ENCODE measurements at regions not wholly inside any gene's neighbourhood (a gene's known extent, or its start where the extent isn't known, plus 50 kb on each side); places are given as distances from the start of the nearest gene placed in this dataset.
"Not testable (repeated sequence)": the region's sequence is repeated elsewhere in the genome, so short reads cannot be mapped to it uniquely, and the experiment has no call there.

DNA sequence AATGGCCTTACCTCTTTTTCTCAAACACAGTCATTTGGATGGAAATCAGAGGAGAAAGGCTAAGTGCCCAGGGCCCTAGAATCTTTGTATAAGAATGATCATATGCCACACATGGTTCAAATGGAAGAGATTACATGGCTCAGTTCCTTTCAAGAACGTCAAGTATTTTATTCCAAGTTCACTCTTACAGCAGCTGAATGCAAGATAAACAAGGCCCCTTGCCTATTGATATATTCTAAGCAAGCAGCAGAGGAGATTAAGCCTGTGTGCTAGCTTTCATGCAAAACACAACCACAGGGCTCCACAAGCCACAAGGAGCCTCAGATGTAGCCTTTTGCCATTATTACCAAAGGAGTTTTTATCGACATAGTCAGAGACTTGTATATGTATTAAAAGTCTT lies 55.3 kb upstream of the SLCO6A1 start:
- no peak for DNase-seq (ENCODE audit: low spot score)

DNA sequence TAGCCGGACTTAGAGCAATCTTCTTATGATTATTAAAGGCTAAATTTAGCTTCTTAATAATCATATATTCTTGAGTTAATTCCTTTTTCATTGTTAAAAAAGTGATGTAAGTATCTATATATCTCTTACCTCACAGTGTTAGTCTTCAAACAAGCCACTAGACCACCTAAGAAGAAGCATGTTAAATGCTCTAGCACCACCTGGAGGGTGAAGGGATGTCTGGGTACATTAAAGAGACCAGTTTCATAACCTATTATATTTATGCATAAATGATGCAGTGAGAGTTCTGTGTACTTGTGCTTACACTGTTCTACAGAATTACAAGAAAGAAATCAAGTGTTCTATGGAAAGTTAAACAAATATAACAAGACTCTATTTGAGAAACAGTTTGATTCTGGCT lies 55.9 kb upstream of the SLCO6A1 start:
- no peak for DNase-seq (ENCODE audit: low spot score)

DNA sequence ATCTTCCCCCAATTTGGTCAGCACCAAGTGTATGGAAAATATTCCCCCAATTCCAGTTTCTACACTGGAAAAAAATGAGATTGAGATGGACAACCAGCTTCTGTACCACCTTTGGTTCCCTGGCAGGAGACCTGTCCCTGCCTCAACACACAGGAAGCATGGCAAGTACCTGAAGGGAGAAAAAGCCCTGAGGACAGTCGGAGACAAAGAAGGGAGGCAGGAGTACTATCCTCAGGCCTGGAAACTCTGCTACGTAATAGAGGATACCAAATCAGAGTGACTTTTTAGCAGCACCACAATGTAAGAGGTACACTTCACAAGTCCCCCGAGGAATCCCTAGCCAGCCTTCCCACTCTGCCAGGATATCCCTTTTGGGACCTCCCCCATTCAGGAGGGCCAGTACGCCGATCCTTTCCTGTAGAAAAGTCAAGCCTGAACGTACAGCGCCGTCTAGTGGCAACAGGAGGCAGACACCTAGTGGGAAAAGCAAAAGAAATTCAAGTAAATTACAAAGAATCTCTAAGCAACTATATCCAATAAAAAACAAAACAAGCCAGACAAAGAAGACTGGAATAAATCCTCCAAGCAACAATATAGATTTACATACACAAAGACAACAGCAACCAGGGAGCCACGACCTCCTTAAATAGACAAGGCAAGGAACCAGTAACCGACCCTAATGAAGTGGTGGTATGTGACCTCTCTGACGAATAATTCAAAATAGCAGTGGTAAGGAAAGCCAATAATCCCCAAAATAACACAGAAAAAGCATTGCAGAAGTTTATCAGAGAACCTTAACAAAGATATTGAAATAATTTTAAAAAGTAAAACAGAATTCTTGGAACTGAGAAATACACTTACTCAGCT lies 63.3 kb upstream of the SLCO6A1 start:
- DNase-seq (ENCODE audit: low spot score) = no peak

DNA sequence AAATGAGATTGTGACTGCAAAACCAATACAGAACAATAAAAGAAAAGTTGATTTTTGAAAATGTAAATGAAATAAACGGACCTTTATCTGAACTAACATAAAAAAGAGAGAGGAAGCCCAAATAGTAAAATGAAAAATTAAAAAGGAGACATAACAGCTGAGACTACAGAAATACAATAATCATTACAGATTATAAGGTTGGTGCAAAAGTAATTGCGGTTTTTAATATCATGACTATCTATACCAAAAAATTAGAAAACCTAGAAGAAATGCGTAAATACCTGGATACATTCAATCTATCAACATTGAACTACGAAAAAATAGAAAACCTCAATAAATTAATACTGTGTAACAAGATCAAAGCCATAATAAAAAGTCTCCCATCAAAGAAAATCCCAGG lies 71.9 kb upstream of the SLCO6A1 start:
- DNase-seq (ENCODE audit: low spot score) = no peak

DNA sequence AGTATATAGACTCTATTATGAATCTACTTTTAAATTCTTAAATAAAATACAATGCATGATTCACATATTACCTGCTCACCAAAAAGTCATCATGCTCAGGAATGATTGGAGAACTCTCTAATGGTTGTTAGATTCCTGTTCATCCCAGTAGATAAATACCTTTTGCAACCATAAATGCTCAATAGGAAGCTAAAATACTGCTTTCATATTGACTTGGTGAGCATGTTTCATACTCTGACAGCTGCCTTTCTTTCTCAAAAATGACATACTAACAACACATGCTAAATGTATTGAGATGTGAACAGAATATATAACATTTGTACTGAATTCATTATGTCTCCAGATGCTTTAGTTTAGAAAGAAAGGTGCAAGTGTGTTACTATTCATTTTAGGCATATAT lies 79.6 kb upstream of the SLCO6A1 start:
- no peak for DNase-seq (ENCODE audit: low spot score)

DNA sequence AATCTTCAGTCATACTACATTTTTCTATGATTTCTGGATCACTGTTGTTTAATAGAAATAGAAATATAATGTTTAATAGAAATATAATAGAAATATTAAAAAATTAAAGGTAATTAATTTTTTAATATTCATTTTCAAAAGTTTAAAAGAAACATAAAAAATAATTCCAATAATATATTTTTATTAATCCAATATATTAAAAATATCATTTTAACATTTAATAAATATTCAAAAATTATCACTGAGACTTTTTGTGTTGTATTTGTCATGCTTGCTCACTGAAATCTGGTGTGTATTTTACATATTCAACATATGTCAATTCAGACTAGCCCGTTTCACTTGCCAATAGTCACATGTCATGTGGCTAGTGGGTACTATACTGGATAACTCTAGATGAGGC lies 80.6 kb upstream of the SLCO6A1 start:
- no peak for DNase-seq (ENCODE audit: low spot score)

DNA sequence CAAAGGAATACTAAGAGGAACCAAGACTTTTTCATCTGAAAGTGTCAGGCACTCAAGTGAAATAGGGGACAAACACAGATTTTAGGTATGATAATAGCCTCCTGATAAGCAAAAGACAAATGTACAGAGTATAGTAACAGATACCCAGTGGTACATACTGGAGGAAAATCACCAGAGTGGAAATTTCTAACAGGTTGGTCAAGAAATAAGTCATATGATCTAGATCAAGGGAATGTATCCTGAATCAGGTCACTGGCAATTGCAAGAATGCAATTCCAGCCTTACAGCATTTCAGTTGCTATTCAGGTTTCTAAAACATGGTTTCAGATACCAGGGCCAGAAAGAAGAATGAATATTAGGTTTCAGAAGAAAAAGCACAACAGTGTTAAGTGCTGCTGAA lies 82.2 kb upstream of the SLCO6A1 start:
- no peak for DNase-seq (ENCODE audit: low spot score)

DNA sequence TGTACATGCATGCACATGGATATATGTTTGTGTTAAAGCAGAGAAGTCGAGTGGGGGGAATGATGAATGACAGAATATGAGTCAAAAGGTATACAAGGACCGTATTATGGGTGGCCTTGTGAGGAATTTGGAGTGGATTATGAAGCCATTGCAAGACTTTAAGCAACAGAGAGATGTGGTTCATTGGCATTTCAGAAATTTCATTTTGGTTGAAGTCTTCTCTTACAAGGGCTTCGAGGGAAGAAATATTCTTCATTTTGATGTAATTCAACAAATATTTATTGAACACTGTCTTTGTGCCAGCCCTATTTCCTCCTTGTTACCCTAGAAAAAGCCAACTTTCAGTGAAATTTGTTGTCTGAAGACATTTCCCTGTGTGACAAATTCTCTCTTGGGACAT lies 83.9 kb upstream of the SLCO6A1 start:
- no peak for DNase-seq (ENCODE audit: low spot score)

DNA sequence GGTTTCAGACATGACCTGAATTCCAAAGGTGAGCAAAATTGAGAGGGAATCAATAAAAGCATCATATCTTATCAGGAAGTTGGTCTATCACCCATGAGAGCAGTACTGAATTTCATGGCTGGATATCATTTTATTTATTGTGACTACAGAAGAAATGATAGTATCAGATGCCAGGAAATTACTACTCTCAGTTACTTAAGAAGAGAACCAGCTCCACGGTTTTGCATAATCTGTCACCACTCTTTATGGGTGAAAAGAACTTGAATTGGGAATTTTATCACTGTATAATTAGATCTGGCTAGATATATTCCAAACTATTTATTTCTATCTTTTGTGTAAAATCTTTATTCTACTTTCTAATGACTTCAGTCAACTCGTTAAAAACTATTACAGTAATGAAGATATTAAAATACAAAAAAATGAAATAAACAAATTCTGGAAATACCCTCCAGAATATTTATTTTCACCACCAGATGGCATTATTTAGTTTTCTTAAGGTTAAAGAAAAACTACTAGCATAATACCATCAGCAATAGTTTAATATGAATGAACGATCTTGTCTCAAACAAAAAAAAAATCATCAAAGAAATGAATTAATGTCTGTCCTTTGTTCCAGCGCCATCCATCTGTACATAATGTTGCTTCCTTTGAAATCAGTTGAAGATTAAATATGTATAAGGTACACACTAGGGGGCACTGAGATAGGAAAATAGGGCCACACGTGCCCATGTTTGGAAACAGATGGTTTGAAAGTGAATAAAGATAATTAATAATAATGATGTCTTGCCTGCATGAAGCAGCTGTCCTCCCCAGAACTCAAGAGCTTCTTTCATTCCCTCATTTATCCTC lies 84.7 kb upstream of the SLCO6A1 start:
- DNase-seq (ENCODE audit: low spot score) = no peak

DNA sequence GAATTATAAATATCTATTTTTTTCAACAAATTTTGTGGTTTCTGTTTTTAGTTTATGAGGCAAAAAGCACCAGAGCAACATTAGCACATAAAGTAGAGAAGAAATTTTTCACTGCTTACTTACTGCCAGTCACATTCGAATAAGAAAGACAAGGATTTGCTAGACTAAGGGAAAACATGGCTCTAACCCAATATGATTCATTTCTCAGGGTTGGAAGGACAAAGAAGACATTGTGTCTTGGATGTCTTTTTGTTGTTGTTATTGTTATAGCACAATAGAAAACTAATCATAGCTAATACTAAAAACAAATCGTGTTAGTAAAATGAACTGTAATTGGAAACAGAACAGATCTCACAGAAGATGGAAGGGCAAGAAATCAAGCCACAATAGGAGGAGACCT lies 90.9 kb upstream of the SLCO6A1 start:
- no peak for DNase-seq (ENCODE audit: low spot score)

DNA sequence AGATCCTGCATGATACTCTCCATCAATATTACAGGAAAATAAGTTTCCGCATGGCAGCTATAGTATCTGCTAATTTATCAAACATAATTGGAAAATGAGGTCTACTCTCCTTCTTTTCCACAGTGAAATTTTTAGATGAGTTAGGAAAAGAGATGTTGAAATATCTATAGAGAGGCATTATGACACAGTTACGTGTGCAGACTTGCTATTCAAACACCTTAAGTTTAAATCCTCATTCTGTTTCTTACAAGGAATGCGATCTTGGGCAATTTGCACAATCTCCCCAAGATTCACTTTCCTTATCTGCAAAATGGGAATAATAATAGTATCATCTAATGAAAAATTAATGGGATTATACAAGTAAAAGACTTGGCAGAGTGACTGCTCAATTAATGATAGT lies 91.7 kb upstream of the SLCO6A1 start:
- DNase-seq (ENCODE audit: low spot score) = no peak

DNA sequence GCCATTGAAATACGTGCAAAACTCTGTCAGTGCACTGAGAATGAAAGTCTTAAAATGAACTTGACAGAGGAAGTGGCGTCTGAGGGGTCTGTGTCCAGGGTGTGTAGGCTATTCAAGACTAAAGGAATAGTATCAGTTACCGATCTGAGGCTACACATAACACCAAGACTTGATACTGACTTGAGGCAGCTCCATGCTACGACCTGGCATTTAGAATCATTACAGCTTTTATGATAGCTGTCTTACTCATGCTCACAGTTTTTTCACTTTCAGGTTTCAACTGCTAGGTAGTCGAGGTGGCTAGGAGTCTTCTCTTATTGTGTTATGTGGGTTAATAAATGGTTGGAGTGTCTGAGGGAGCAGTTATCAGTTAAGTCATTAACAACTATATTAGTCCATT lies 92.8 kb upstream of the SLCO6A1 start:
- DNase-seq (ENCODE audit: low spot score) = no peak

DNA sequence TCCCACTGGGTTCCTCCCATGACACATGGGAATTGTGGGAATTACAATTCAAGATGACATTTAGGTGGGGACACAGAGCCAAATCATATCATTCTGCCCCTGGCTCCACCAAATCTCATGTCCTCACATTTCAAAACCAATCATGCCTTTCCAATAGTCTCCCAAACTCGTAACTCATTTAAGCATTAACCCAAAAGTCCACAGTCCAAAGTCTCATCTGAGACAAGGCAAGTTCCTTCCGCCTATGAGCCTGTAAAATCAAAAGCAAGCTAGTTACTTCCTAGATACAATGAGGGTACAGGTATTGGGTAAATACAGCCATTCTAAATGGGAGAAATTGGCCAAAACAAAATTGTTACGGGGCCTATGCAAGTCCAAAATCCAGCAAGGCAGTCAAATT lies 93.8 kb upstream of the SLCO6A1 start:
- DNase-seq (ENCODE audit: low spot score) = not testable (repeated sequence)

DNA sequence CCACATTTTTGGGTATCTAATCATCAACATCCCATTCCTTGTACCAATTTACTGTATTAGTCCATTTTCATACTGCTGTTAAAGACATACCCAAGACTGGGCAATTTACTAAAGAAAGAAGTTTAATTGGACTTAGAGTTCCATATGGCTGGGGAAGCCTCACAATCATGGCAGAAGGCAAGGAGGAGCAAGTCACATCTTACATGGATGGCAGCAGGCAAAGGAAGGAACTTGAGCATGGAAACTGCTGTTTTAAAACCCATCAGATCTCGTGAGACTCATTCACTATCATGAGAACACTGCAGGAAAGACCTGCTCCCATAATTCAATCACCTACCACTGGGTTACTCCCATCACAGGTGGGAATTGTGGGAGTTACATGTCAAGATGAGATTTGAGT lies 95.4 kb upstream of the SLCO6A1 start:
- no peak for DNase-seq (ENCODE audit: low spot score)

DNA sequence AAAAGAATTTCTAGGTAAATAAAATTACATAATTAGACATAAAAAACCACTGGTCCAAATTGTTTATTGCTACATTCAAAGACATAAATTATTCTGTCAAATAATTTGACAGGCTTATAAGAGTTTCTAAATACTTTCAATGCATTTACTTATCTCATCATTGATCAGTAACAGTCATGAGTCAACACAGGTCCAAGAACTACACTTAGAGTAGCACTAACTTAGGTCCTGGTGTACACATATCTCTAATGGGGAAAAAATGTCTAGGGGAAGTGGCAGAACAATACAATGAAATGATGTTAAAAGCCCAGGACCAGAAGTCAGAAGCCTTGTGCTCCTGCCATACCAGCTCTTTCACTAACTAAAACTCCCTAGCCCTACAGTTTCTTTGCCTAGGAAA lies 96.5 kb upstream of the SLCO6A1 start:
- DNase-seq (ENCODE audit: low spot score) = no peak

DNA sequence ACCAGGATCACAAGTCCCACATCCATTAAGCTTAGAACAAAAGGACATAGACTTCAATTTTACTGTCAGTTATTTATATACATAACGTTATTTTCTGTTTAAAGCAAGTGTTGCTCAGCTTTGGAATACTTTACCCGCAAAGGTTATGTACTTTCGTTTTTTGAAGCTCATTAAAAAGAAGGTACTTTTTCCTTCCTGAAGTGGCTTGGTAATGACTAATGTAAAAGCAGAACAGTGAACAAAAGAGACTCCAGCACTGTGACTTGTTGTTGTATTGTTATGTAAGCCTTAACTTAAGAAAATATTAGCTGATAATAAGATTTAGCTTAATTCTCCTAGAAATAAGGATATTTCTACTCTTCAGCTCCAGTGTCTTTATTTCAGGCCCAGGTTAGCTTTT lies 97.3 kb upstream of the SLCO6A1 start:
- DNase-seq (ENCODE audit: low spot score) = no peak

DNA sequence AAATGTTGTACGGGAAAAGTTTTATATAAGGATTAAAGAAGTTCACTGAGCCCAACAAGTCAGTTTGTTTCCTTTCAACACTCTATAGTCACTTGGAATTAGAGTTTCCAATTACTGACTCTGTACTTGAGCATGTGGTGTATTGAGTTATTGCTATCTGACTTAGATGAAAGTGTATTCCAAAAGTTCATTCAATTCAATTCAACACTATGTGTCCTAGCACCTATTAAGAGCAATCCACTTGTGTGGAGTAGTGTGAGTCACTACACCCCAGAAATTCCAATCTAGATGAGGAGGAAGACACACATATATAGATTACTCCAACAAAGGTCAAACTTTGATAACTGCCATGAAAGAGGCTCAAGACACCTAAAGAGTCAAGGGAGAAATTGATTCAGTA lies 98.2 kb upstream of the SLCO6A1 start:
- no peak for DNase-seq (ENCODE audit: low spot score)

DNA sequence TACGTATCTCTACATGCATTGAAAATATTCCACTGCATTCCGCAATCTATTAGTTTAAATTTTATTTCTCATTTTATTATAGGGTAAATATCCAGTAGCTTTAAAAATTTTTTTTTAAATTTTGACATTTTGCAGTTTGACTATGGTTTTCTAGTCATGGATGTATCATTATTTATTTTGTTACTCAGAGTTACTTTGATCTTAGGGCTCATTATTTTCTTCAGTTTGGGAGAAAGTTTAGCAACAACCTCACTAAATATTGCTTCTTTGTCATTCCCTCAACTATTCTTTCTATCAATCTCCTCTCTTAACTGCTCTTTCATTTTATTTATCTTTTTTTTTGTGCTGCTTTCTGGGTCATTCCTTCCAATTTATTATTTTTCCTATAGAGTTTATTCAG lies 100.5 kb upstream of the SLCO6A1 start:
- no peak for DNase-seq (ENCODE audit: low spot score)

DNA sequence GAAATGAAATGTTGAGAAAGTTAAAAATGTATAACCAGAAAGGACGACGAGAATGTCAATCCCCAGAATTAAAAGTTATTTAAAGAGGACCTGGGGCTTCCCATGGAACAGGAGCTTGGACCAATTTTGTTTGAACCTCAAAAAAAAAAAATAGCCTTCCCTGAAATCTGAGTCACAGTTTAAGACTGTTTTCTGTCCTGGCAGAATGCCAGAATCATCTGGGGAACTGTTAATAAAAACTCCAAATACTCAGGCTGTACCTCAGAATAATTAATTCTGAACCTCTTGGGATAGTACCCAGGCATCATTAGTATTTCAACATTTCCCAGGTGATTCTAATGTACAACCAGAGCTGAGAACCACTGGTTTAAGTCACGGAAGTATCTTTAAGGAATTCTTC lies 102.2 kb upstream of the SLCO6A1 start:
- no peak for DNase-seq (ENCODE audit: low spot score)

DNA sequence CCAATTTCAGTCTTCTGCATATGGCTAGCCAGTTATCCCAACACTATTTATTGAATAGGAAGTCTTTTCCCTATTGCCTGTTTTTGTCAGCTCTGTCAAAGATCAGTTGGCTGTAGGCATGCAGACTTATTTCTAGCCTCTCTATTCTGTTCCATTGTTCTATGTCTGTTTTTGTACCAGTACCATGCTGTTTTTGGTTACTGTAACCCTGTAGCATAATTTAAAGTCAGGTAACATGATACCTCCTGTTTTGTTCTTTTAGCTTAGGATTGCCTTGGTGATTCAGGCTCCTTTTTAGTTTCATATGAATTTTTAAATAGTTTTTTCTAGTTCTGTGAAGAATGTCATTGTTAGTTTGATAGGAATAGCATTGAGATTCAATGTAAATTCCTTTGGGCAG lies 104.9 kb upstream of the SLCO6A1 start:
- DNase-seq (ENCODE audit: low spot score) = no peak

DNA sequence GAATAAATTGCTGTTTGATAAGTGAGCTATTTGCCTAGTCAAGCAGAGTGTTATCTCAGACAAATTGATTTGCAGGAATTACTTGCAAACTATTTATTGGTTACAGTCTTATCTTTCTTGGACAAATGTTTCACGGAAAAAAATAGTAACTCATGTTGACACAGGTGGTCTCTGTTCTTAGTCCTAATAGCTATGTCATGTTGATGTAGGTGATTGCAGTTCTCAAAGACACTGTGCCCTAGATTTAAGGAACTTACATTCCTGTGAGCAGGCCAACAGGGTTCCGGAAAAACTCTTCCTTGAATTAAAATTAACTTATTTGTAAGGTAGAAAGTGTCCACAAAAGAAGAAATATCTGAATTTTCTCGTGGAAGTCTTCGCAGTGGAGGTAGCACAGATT lies 109.6 kb upstream of the SLCO6A1 start:
- no peak for DNase-seq (ENCODE audit: low spot score)

DNA sequence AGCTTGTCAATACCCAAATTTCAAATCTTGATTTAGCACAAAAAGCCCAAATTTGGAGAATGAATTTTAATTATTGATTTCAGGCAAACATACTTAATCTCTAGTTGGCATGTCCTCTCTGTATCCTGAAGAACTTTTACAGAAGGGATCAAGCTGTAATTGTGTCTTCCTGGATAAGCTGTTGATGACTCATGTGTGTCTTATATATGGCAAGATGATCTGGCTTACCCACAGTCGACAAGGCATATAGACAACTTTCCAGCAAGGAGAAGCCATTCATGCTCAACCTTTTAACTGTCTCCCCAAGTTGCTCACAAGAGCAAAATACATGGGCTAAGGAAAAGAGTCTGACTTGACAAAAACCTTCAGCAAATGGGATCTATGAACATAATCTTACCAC lies 112.5 kb upstream of the SLCO6A1 start:
- DNase-seq (ENCODE audit: low spot score) = no peak

DNA sequence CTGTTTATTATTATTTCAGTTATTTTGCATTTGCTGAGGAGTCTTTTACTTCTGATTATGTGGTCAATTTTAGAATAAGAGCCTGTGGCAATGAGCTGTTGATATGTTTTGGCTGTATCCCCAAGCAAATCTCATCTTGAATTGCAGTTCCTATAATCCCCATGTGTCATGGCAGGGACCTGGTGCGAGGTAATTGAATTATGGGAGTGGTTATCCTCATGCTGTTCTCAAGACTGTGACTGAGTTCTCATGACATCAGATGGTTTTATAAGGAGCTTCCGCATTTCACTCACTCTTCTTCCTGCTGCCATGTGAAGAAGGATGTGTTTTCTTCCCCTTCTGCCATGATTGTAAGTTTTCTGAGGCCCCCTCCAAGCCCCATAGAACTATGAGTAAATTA lies 114.9 kb upstream of the SLCO6A1 start:
- DNase-seq (ENCODE audit: low spot score) = no peak
